ENCODE measurements at regions not wholly inside any gene's neighbourhood (a gene's known extent, or its start where the extent isn't known, plus 50 kb on each side); places are given as distances from the start of the nearest gene placed in this dataset.

DNA sequence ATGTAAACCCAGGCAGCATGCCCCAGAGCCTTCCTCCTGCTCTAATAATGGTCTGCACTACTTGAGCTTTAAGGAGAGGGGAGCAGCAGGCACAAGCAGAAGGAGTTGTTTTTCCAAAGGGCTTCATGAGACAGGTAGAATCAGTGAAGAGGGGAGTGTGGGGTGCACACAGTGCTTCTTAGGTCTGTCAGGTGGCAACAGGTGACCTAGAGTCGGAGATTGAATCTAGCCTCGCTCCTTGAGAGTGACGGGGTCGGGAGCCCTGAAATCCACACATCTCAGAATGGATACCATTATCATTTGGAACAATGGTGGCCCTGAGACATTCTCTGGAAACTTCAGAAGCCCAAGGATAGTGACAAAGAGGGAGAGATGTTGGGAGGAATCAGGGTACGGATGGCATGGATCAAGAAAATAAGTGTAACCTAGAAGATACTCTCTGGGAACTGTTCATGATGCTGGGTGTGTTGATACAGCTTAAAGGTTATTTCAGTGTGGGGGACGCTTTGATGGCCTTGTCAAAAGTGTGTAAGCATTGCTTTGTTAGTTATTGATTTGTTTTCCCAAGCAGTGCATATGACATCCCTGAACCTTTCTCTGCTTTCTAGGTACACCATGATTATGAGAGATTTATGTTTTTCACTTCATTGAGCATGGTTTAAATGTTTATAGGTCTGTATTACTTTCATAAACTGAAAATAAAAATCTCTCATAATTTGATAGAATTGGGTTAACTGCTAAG lies 77.8 kb upstream of the L3MBTL3 start:
- TF ChIP-seq, protein P1, sequence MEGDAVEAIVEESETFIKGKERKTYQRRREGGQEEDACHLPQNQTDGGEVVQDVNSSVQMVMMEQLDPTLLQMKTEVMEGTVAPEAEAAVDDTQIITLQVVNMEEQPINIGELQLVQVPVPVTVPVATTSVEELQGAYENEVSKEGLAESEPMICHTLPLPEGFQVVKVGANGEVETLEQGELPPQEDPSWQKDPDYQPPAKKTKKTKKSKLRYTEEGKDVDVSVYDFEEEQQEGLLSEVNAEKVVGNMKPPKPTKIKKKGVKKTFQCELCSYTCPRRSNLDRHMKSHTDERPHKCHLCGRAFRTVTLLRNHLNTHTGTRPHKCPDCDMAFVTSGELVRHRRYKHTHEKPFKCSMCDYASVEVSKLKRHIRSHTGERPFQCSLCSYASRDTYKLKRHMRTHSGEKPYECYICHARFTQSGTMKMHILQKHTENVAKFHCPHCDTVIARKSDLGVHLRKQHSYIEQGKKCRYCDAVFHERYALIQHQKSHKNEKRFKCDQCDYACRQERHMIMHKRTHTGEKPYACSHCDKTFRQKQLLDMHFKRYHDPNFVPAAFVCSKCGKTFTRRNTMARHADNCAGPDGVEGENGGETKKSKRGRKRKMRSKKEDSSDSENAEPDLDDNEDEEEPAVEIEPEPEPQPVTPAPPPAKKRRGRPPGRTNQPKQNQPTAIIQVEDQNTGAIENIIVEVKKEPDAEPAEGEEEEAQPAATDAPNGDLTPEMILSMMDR (IDR thresholded peaks at IDR 0.05), result no peak
- no peak overlapping the region for H3K4me3 Mint-ChIP-seq
- H3K36me3 Mint-ChIP-seq (ENCODE audit: low read depth), result no peaks in the 10 kb centered on the region
- peaks cover 5% of the 10 kb centered on the region for H3K27me3 Mint-ChIP-seq (ENCODE audit: low read depth, poor library complexity)
- peaks cover 5% of the 10 kb centered on the region for H3K4me1 Mint-ChIP-seq
- no peak for DNase-seq
- no peaks in the 10 kb centered on the region for H3K9me3 Mint-ChIP-seq
- no peak overlapping the region for H3K27ac Mint-ChIP-seq

DNA sequence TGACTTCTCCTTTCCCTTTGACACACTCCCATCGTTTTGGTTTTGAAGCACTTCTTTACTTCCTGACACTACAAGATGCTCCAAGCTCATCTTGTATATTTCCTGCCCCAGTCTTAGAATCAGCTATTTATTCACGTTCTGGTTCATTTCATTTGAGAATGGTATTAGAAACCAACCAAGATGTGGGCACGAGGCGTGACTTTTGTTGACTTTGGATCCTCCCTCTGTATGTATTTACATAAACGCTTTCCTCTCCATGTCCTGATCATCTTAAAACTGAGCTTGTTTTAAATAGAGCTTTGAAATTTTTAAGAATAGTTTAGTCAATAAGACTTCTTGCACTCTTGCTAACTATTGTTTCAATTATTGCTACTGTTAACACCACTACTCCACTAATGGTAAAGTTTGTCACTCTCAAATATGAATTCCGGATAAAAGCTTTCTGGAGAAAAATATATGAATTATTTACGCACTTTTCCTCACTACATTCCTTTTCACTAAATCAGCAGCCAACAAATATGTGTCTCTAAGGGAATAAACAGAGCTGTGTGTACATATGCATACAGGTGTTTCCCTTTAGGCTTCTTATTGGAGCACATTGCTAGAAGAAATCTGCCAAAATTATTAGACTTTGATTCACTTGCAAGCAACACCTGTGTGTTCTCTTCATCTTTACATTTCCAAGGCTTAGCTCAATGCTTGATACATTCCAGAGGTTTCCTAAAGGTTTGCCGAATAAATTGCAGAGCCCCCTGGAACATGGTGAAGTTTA lies 77.3 kb upstream of the TMEM244 start:
- Mint-ChIP-seq H3K27ac (no peak overlapping the region), H3K36me3 (ENCODE audit: low read depth) (no peaks in the 10 kb centered on the region), H3K4me3 (no peak overlapping the region), H3K27me3 (ENCODE audit: low read depth, poor library complexity) (peaks cover 5% of the 10 kb centered on the region), H3K4me1 (peaks cover 5% of the 10 kb centered on the region), H3K9me3 (no peaks in the 10 kb centered on the region)
- TF ChIP-seq, protein P1 (IDR thresholded peaks at IDR 0.05), result no peak
- no peak for DNase-seq

DNA sequence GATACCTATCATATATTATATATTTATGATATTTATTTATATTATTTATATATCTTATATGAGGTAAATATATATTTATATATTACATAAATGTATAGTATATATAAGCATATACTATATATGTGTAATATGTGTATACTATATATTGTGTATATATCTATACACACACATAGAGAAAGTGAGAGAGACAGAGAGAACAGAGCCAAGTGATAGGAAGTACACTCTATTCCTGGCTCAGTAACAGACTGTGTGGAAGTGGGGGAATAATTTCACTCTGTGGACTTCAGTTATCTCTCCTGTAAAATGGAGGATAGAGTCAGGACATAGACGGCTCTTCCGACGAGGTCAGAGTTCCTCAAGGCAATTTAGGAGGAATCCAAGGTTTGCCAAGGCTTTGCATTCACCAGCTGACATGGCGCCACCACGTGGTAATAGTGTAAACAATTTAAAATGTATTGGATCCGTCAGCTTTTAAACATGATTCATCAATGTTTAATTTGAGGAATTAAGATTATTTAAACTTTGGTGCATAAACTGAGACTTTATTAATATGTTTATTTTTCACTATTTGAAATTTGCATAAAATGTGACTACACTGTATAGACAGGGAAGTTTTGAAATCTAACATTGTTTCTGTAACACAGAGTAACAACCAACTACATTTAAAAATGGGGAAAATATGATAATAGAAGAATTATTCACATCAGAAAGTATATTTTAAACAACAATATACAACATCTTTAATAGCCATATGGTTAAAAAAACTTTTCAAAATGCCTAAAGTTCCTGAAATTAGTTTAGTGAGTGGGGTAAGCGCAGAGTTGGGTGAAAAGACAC lies 75.4 kb upstream of the TMEM244 start:
- TF ChIP-seq, protein P1 (IDR thresholded peaks at IDR 0.05), result peak; percentile 61
- Mint-ChIP-seq H3K9me3 (no peaks in the 10 kb centered on the region), H3K4me3 (no peak overlapping the region), H3K27me3 (ENCODE audit: low read depth, poor library complexity) (peaks cover 5% of the 10 kb centered on the region), H3K27ac (no peak overlapping the region), H3K36me3 (ENCODE audit: low read depth) (no peaks in the 10 kb centered on the region), H3K4me1 (peaks cover 5% of the 10 kb centered on the region)
- peak; percentile 52 for DNase-seq

DNA sequence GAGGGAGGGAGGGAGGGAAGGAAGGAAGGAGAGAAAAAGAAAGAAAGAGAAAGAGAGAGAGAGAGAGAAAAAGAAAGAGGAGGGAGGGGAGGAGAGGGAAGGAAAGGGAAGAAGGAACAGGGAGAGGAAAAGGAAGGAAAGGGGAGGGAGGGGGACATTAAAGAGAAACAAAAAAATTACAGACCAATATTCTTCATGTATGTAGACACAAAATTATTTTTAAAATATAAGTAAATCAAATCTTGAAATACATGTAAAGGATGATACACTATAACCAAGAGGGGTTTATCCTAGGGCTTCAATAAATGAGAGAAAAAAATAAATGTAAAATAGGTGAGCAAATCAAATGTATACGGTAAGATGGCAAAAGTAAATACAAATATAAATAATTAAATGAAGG lies 71.2 kb upstream of the TMEM244 start:
- no peak overlapping the region for H3K4me3 Mint-ChIP-seq

DNA sequence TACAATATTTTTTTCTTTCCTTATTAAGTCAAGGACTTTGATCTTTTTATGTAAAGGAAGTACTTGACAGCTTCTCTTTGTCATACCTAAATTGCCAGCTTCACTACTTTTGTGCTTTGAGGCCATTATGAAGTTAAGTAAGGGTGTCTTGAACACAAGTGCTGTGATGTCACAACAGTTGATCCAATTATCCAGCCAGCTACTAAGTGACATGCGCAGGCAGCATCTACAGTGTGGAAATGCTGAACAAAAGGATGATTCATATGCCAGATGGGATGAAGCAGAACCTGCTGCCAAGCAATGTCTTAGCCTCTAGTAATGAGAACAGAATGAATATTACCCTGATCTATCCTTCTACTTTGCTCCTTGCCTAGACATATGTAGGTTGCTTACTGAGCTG lies 68.3 kb upstream of the TMEM244 start:
- H3K4me3 Mint-ChIP-seq, result no peak overlapping the region
- no peaks in the 10 kb centered on the region for H3K36me3 Mint-ChIP-seq (ENCODE audit: low read depth)
- H3K27me3 Mint-ChIP-seq (ENCODE audit: low read depth, poor library complexity), result peaks cover 3% of the 10 kb centered on the region
- DNase-seq, result no peak
- H3K27ac Mint-ChIP-seq, result no peak overlapping the region
- no peaks in the 10 kb centered on the region for H3K9me3 Mint-ChIP-seq
- H3K4me1 Mint-ChIP-seq, result no peaks in the 10 kb centered on the region
- TF ChIP-seq, protein P1 (IDR thresholded peaks at IDR 0.05), result no peak

More for the DNA sequence above, 71.2 kb upstream of the TMEM244 start:
- H3K27me3 Mint-ChIP-seq (ENCODE audit: low read depth, poor library complexity), result no peaks in the 10 kb centered on the region
- TF ChIP-seq, protein P1 (IDR thresholded peaks at IDR 0.05), result no peak
- no peaks in the 10 kb centered on the region for H3K9me3 Mint-ChIP-seq
- no peaks in the 10 kb centered on the region for H3K4me1 Mint-ChIP-seq
- H3K27ac Mint-ChIP-seq, result no peak overlapping the region
- DNase-seq, result no peak
- no peaks in the 10 kb centered on the region for H3K36me3 Mint-ChIP-seq (ENCODE audit: low read depth)

Data from nephron progenitor cell (in vitro differentiated cells).